Right lobe of liver (tissue), 6 donors: ENCODE measurements at regions not wholly inside any gene's neighbourhood (a gene's known extent, or its start where the extent isn't known, plus 50 kb on each side); places are given as distances from the start of the nearest gene placed in this dataset.

Experiments
- ATAC-seq, 4 donors: fragments of 200-7000 bp; cut with Tn5 transposase; one replicate each; pipeline ENCODE4 v1.9.1; 2020; ENCODE audit warnings: mild to moderate bottlenecking in 4 of 4, moderate library complexity in 4 of 4
- DNase-seq, 3 donors: peaks; one replicate each; pipeline ENCODE4 v3.0.0-alpha.2; 2020
- H3K27ac ChIP-seq, 3 donors: fragments of 200-600 bp; one replicate each; pipeline ENCODE4 v1.8.0; 2022
- H3K27me3 ChIP-seq, 2 donors: fragments of 200-600 bp; one replicate each; pipeline ENCODE4 v1.8.0; 2022
- H3K36me3 ChIP-seq, 4 donors: fragments of 200-600 bp; sonication (generic) in 1 of 4; one replicate each; pipeline versions ENCODE4 v1.5.1 to v1.8.0; 2017 to 2022; ENCODE audit warnings: control low read depth in 1 of 4
- H3K4me1 ChIP-seq, 4 donors: fragments of 200-600 bp; sonication (generic) in 1 of 4; one replicate each; pipeline versions ENCODE4 v1.5.1 to v1.8.0; 2017 to 2022; ENCODE audit warnings: control low read depth in 1 of 4
- H3K4me3 ChIP-seq, 3 donors: fragments of 200-600 bp; one replicate each; pipeline ENCODE4 v1.8.0; 2022
- H3K9me3 ChIP-seq, 4 donors: fragments of 200-600 bp; sonication (generic) in 1 of 4; one replicate each; pipeline versions ENCODE4 v1.5.1 to v1.8.0; 2017 to 2022; ENCODE audit warnings: control low read depth in 1 of 4
- CTCF ChIP-seq, 4 donors: fragments of 200-600 bp in 3 of 4; fragments of 450-650 bp in 1 of 4; IDR thresholded peaks; one replicate each; pipeline versions ENCODE4 v1.5.1 to v1.8.0; 2016 to 2022; ENCODE audit warnings: antibody characterized with exemption in 4 of 4, mild to moderate bottlenecking in 2 of 4
- POLR2A ChIP-seq: fragments of 450-650 bp; IDR thresholded peaks from one replicate; pipeline ENCODE4 v1.6.1; 2017; ENCODE audit warnings: antibody characterized with exemption, mild to moderate bottlenecking
- WGBS: methylation state at CpG from one replicate; pipeline ENCODE4 v1.1.6; 2018; ENCODE audit warnings: low coverage, low lambda C conversion rate; ENCODE audit not compliant: insufficient coverage; ENCODE audit errors: missing lambda C conversion rate; 5-methylcytosine and 5-hydroxymethylcytosine counted together
- intact Hi-C, 2 donors: fragments of 100-400 bp; cut with DNase I; formaldehyde crosslinking; loops; one replicate each; pipeline versions ENCODE4 v1.11.2 to v1.14.1; 2022
- donor health status: DM: no; HTN: yes; CAD: no.
- donor health status: DM: no; HTN: no; CAD: no.
- donor health status: DM: no; HTN: no; CAD: no.
- donor health status: DM: no; HTN: yes; CAD: no.
- donor health status: DM: no; HTN: yes; CAD: no.

DNA sequence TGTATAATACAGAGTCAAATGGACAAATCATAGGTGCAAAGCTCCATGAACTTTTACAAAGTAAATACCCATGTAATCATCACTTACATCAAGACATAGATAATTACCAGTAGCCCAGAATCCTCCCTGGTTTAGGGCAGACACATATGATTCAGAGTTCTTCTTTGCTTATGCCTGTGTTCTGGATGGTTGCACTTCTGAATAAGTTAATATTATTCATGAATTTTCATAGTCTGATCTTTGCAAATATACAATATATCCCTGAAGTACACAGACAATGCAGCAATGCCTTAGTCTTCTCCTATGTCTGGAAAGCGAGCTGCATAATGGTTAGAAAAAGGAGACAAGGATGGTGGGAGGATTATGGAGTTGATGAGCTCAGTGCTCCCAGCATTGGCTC lies 122.4 kb upstream of the PLXNA2 start:
- Histone ChIP-seq H3K27me3 (no peaks in the 10 kb centered on the region), H3K4me1 (no peaks in the 10 kb centered on the region), H3K4me3 (no peak overlapping the region), H3K36me3 (no peaks in the 10 kb centered on the region), H3K27ac (no peak overlapping the region), H3K9me3 (no peaks in the 10 kb centered on the region)
- 71% methylated on average over 1 of the region's 1 CpG for WGBS
- no peak for DNase-seq
- TF ChIP-seq CTCF (IDR thresholded peaks at IDR 0.05) (no peak), POLR2A (no peak)
- intact Hi-C loops = no loop called here
- ATAC-seq = no peak

DNA sequence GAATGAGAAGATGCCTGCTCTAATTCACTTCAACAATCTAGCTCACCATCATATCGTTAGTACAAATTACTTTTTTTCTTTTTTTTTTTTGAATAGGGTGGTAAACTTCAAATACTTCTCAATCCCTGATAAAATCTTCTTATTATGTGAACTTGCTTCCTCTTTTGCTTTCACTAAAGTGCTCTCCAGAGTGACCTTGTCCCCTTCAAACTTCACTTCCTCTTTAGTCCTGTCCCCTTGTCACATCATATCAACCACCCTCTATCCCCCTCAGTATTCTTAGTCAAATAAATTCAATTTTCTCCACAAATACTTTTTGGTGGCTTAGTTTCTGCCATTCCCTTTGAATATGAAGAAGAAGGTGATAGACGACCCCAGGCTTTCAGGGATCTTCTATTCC lies 124.9 kb upstream of the PLXNA2 start:
- Histone ChIP-seq H3K4me3 (no peak overlapping the region), H3K36me3 (no peaks in the 10 kb centered on the region), H3K27me3 (no peaks in the 10 kb centered on the region), H3K4me1 (no peaks in the 10 kb centered on the region), H3K9me3 (no peaks in the 10 kb centered on the region), H3K27ac (no peak overlapping the region)
- TF ChIP-seq CTCF (IDR thresholded peaks at IDR 0.05) (no peak), POLR2A (no peak)
- WGBS = 26% methylated on average over 2 of the region's 2 CpGs
- intact Hi-C loops = no loop called here
- DNase-seq (no peak), ATAC-seq (no peak)

DNA sequence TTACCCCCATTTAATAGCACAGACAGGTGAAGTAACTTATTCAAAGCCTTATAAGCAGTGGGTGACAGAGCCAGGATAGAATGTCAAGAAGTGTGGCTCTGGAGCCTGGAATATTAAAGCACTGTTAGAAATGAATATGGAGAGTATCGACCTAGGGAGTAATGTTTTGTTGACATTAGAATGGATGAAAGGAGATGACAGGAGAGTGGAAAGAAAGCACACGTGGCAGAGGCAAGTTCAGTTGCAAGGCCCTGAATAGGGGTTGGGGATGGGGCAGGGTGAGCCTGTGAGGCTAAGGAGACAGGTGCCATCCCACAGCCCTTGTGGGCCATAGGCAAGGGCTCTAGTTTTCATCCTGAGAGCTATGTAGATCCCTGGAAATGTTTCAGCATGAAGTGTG lies 125.5 kb upstream of the PLXNA2 start:
- Histone ChIP-seq H3K4me3 (no peak overlapping the region), H3K27me3 (no peaks in the 10 kb centered on the region), H3K9me3 (no peaks in the 10 kb centered on the region), H3K4me1 (no peaks in the 10 kb centered on the region), H3K27ac (no peak overlapping the region), H3K36me3 (no peaks in the 10 kb centered on the region)
- intact Hi-C loops = no loop called here
- no peak for ATAC-seq
- TF ChIP-seq CTCF (IDR thresholded peaks at IDR 0.05) (no peak), POLR2A (no peak)
- no peak for DNase-seq
- 42% methylated on average over 2 of the region's 2 CpGs for WGBS

DNA sequence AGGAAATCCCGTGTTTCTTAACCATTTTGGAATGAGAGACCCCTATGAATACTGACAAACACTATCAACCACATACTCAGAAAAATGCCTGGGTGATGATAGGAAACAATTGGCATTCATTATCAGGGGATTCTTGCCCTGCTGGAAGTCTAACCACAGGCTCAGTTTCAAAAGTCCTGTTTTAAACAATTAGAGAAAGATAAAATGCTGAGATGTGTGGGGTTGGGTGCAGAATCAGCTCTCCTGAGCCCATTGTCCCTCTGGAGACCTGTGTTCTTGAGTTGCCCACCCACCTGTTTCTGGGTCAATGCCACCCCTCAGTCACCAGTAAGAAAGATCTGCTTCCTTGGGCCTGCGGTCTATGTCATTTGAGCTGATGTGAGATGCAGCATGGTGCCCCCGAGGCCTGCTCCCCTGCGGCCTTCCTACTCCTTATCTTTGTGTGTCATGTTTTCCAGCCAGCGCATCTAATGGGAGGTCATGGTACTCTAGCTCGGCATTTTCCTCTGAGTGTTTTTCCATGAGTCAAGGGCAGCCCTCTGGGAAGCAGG lies 130.3 kb upstream of the PLXNA2 start:
- no peaks in the 10 kb centered on the region for H3K27me3 ChIP-seq
- no peak for TF ChIP-seq CTCF (IDR thresholded peaks at IDR 0.05)
- no peak for TF ChIP-seq POLR2A
- ATAC-seq = no peak
- 57% methylated on average over 6 of the region's 6 CpGs for WGBS
- H3K9me3 ChIP-seq = no peaks in the 10 kb centered on the region
- H3K4me3 ChIP-seq = no peak overlapping the region
- no peaks in the 10 kb centered on the region for H3K36me3 ChIP-seq
- intact Hi-C loops = no loop called here
- H3K27ac ChIP-seq = no peak overlapping the region
- H3K4me1 ChIP-seq = no peaks in the 10 kb centered on the region
- no peak for DNase-seq

GRCh38 chr1:208381481-208381880 lies 137.3 kb upstream of the PLXNA2 start:
- H3K27me3 ChIP-seq = no peaks in the 10 kb centered on the region
- no peaks in the 10 kb centered on the region for H3K9me3 ChIP-seq
- DNase-seq (no peak), ATAC-seq (no peak)
- H3K4me3 ChIP-seq = no peak overlapping the region
- no peaks in the 10 kb centered on the region for H3K36me3 ChIP-seq
- no CpG with 5 or more reads among the region's 1 CpG for WGBS
- H3K4me1 ChIP-seq = no peaks in the 10 kb centered on the region
- TF ChIP-seq POLR2A (no peak), CTCF (IDR thresholded peaks at IDR 0.05) (no peak)
- intact Hi-C loops = no loop called here
- no peak overlapping the region for H3K27ac ChIP-seq
